Hepatic stellate cell (primary cell): ENCODE measurements at regions not wholly inside any gene's neighbourhood (a gene's known extent, or its start where the extent isn't known, plus 50 kb on each side); places are given as distances from the start of the nearest gene placed in this dataset.

Experiments
- DNase-seq: peaks from one replicate; pipeline ENCODE4 v3.0.0; 2011; ENCODE audit warnings: low spot score

DNA sequence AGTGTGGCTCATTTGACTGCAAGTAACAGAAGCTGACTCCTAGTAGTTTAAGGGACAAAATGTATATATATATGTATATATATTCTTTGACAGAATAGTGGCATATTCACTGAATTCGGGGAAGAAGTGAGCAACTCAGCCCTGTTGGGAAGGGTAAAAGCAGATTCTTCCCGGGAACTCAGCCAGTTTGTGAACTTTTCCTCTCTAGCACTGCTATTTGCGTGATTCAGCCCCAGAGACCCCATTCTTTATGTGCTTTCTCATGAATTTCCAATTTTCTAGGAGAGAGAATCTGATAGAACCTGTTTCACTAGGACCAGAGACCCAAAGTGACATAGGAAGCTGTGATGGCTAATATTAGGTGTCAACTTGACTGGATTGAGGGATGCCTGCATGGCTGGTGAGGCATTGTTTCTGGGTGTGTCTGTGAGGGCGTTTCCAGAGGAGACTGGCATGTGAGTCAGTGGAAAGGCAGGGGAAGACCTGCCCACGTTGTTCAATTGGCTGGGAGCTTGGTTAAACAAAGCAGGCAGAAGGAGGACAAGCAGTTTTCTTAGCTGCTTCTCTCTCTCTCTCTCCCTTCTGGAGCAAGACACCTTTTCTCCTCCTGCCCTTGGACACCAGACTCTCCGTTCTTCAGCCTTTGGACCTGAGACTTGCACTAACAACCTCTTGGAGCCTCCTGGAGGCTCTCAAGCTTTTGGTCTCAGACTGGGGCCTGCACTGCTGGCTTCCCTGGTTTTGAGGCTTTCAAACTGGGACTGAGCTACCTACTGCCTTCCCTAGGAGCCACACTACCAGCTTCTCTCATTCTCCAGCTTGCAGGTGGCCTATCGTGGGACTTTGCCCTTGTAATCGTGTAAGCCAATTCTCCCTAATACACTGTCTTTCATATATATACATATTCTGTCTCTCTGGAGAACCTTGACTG, 93.4 kb upstream of the KCNK1 start:
- DNase-seq: no peak

GRCh38 chr1:233523047-233523446, 90.9 kb upstream of the KCNK1 start:
- no peak for DNase-seq

- no peak for DNase-seq
Observed at GRCh38 chr1:233527818-233528217, 86.1 kb upstream of the KCNK1 start.

GRCh38 chr1:233530665-233531386, 83.1 kb upstream of the KCNK1 start:
- no peak for DNase-seq

DNA sequence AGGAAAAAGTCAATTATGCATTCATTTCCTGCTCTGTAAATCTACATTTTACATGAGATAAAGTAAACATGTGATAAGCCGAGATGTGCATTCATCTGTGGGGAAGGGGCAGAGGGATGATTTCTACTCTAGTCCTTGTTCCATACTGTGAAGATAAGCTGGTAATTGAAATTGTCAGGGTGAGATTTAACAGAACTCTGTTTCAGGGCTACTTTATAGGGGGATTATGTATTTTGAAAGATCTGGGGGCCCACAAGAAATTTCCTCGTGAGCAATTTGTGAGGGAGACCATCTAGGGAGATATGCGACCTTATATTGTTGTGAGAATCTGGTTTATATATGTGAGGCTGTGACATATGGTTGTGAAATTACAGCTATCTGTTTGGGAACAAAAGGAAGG, 73.1 kb upstream of the KCNK1 start:
- no peak for DNase-seq

DNA sequence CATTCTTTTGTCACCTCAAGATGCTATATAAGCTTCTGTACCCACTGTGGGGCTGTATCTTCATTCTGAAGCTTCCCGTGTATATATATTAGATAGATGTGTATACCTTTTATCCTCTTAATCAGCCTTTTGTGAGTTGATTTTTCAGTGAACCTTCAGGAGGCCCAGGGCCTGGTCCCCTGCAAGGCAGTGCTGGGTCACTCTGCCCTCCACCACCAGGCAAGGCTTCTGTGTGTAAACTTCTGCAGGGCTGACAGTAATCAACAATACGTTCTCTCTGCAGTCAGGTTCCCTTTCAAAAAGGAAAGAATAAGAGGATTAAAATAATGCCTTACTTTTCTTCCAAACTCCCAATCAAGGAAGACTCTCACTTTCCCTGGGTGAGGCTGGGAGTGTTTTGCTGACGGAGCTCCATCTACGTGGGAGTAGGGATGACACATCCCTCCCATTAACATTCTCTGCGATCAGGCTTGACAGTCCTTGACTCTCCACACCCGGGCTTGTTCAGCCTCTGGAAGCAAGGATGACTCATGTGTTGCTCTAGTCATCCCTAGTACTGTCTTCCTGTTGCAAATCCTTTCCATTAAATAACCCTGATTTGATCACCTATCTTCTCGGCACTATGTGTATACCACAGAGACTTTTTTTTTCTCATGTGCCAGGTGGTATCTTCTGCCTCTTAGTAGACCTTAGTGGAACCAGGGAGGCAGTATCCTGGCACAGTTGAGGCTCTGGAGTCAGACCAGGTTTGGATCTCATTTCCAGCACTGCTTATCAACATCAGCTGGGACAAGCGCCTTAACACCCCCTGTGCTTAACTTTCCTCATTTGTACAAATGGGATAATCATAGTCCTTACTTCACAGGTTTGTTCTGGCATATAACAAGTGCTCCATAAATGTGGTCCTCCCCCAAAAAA, 70.3 kb upstream of the KCNK1 start:
- DNase-seq: no peak

GRCh38 chr1:233544304-233544703, 69.6 kb upstream of the KCNK1 start:
- DNase-seq: no peak

DNA sequence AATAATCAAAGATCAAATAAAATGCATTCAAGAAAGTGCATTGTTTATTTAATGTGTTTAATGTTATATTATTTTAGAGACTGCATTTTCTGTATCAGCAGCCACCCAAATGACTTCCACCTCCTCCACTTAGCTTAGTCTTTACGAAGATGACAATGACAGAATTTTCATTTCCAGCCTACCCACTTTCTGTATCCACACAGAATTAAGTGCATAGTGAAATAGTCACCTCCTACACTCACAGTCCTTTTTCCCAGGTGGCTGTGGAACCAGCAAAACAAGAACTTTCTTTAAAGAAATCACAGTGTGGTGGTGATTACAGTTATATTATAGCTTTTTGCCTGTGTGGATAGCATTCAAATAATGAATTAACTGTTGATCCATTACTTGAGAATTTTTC, 66.2 kb upstream of the KCNK1 start:
- DNase-seq: no peak

DNA sequence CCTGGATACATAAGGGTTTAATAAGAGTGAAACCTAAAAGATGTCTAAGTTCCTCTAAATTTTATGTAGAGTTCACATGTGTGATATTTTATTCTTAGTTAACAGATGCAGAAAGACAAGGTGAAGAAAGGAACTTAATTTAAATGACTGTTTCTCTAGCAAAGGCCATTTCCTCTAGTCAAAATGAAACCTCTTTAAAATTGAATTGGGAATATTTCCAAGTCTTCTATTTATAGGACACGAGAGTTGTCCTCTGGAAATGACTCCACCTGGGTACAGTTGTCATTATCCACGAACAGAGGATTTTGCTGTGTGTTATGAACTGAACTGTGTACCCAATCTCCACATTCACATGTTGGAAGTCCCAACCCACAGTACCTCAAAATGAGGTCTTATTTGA, 64.5 kb upstream of the KCNK1 start:
- no peak for DNase-seq

- DNase-seq: no peak
Observed at GRCh38 chr1:233549917-233550316, 64.0 kb upstream of the KCNK1 start.

DNA sequence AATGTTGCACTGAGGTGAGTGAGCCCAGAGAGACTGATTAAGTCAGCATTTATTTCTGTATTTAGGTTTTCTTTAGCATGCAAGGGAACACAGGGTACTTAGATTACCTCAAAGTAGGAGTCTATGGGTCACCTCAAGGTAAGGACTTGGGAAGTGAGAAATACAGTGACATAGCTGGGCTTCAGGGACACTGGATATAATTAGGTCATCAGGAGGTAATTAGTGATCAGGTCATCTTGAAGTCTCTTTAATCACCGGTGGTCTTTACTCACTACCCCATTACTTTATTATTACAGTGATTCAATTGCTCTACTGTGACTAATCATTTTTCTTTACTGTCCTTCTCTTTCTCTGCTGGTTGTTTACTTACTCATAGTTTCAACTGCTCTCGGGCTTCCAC, 59.9 kb upstream of the KCNK1 start:
- no peak for DNase-seq

DNA sequence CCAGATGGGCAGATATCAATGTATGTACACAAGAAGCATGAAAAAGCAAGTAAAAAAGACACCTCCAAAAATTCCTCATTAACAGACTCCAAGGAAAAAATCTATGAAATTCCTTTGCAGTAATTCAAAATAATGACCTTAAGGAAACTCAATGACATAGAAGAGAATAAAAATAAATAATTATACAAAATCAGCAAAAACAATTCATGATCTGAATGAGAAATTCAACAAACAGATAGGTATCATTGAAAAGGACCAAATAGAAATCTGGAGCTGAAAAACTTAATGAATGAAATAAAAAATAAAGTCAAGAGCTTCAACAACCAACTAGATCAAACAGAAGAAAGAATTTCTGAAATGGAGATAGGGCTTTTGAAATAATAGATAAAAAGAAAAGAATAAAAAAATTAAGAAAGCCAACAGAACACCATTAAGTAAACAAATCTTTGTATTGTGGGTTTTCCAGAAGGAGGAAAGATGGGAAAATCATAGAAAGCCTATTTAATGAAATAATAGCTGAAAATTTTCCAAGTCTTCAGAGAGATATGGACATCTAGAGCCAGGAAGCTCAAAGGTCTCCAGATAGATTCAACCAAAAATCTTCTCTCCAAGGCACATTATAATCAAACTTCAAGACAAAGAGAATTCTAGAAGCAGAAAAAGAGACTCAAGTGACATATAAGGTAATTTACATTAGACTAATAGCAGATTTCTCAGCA, 52.0 kb upstream of the KCNK1 start:
- no peak for DNase-seq
